Transverse colon (tissue), 3 donors: ENCODE measurements at regions not wholly inside any gene's neighbourhood (a gene's known extent, or its start where the extent isn't known, plus 50 kb on each side); places are given as distances from the start of the nearest gene placed in this dataset.

Experiments
- EP300 ChIP-seq: sonication (generic); formaldehyde crosslinking; IDR thresholded peaks from one replicate; pipeline ENCODE4 v1.6.1; 2017; ENCODE audit warnings: antibody characterized with exemption, low read depth
- POLR2A ChIP-seq: fragments of 450-650 bp; IDR thresholded peaks from one replicate; pipeline ENCODE4 v1.6.1; 2016; ENCODE audit warnings: antibody characterized with exemption, mild to moderate bottlenecking, moderate library complexity
- POLR2AphosphoS5 ChIP-seq, 3 donors: sonication (generic); formaldehyde crosslinking; IDR thresholded peaks; one replicate each; pipeline ENCODE4 v1.6.1; 2016; ENCODE audit warnings: antibody characterized with exemption in 3 of 3

- TF ChIP-seq EP300, result no peak
- TF ChIP-seq POLR2A, result no peak
- no peak for TF ChIP-seq POLR2AphosphoS5 (IDR thresholded peaks at IDR 0.05)
Measured at GRCh38 chr10:83518779-83519178, 620.5 kb upstream of the GHITM start.
